Endodermal cell (in vitro differentiated cells): ENCODE measurements at regions not wholly inside any gene's neighbourhood (a gene's known extent, or its start where the extent isn't known, plus 50 kb on each side); places are given as distances from the start of the nearest gene placed in this dataset.

Source experiments
- DNase-seq: peaks from one replicate; pipeline ENCODE4 v3.0.0-alpha.2; 2017
- H3K27ac ChIP-seq: 2 replicates; pipeline ENCODE4 v1.5.1; 2013; ENCODE audit warnings: mild to moderate bottlenecking, low read depth, low read length, moderate library complexity
- H3K27me3 ChIP-seq: 2 replicates; pipeline ENCODE4 v1.6.1; 2013; ENCODE audit warnings: mild to moderate bottlenecking, low read length, moderate library complexity; ENCODE audit not compliant: insufficient read depth, control insufficient read depth, poor library complexity, severe bottlenecking
- H3K36me3 ChIP-seq: 2 replicates; pipeline ENCODE4 v1.7.0; 2013; ENCODE audit warnings: mild to moderate bottlenecking, low read length, moderate library complexity; ENCODE audit not compliant: control insufficient read depth, insufficient read depth
- H3K4me1 ChIP-seq: one replicate; pipeline ENCODE4 v1.7.0; 2013; ENCODE audit warnings: low read length; ENCODE audit not compliant: control insufficient read depth, insufficient read depth
- H3K4me3 ChIP-seq: 2 replicates; pipeline ENCODE4 v1.5.1; 2013; ENCODE audit warnings: mild to moderate bottlenecking, low read length, moderate library complexity
- H3K9ac ChIP-seq: 2 replicates; pipeline ENCODE4 v1.6.1; 2013; ENCODE audit warnings: mild to moderate bottlenecking, low read length, moderate library complexity; ENCODE audit not compliant: poor library complexity, severe bottlenecking; ENCODE audit errors: extremely low read depth
- H3K9me3 ChIP-seq: 2 replicates; pipeline ENCODE4 v1.6.1; 2013; ENCODE audit warnings: mild to moderate bottlenecking, low read length, moderate library complexity; ENCODE audit not compliant: control insufficient read depth
- H3K27ac Mint-ChIP-seq: 2 replicates; pipeline ENCODE4 v1.8.0; 2020; ENCODE audit warnings: mixed read lengths
- H3K27me3 Mint-ChIP-seq: 2 replicates; pipeline ENCODE4 v1.8.0; 2021; ENCODE audit warnings: mild to moderate bottlenecking, mixed read lengths; ENCODE audit not compliant: insufficient read depth
- H3K36me3 Mint-ChIP-seq: 2 replicates; pipeline ENCODE4 v1.8.0; 2020; ENCODE audit warnings: low read depth, mixed read lengths
- H3K4me1 Mint-ChIP-seq: 2 replicates; pipeline ENCODE4 v1.8.0; 2020; ENCODE audit warnings: mixed read lengths
- H3K4me3 Mint-ChIP-seq: 2 replicates; pipeline ENCODE4 v1.8.0; 2020; ENCODE audit warnings: mild to moderate bottlenecking, moderate library complexity, mixed read lengths
- H3K9me3 Mint-ChIP-seq: 2 replicates; pipeline ENCODE4 v1.8.0; 2020; ENCODE audit warnings: mild to moderate bottlenecking, mixed read lengths
- CTCF ChIP-seq: fragments of 200-600 bp; sonication (generic); conservative IDR thresholded peaks from 2 replicates; pipeline ENCODE4 v1.5.0; 2021; ENCODE audit warnings: antibody characterized with exemption, mild to moderate bottlenecking
- WGBS, 2 experiments: methylation state at CpG; one replicate each; pipeline versions ENCODE4 v1.1.5 to v1.1.7; 2013; ENCODE audit warnings: missing lambda C conversion rate in 2 of 2, mixed read lengths in 1 of 2; ENCODE audit not compliant: insufficient coverage in 1 of 2, insufficient read length in 1 of 2; 5-methylcytosine and 5-hydroxymethylcytosine counted together

- DNase-seq = no peak
- no peak overlapping the region for H3K27ac ChIP-seq
- no peak overlapping the region for H3K4me3 ChIP-seq
- no peaks in the 10 kb centered on the region for H3K27me3 Mint-ChIP-seq
- H3K36me3 ChIP-seq = no peaks in the 10 kb centered on the region
- no peak overlapping the region for H3K27ac Mint-ChIP-seq
- H3K4me1 ChIP-seq = no peaks in the 10 kb centered on the region
- no peak for TF ChIP-seq CTCF
- no peaks in the 10 kb centered on the region for H3K4me1 Mint-ChIP-seq
- no peak overlapping the region for H3K4me3 Mint-ChIP-seq
- H3K36me3 Mint-ChIP-seq = no peaks in the 10 kb centered on the region
- no peak overlapping the region for H3K9ac ChIP-seq
- peaks cover 14% of the 10 kb centered on the region for H3K9me3 Mint-ChIP-seq
- peaks cover 5% of the 10 kb centered on the region for H3K9me3 ChIP-seq
- WGBS, 2 experiments = 85% methylated on average over 1 of the region's 2 CpGs; no CpG with 5 or more reads in 1 of the 2 experiments
- H3K27me3 ChIP-seq = no peaks in the 10 kb centered on the region
These were observed 326.0 kb downstream of the CASP12 start for GRCh38 chr11:104572279-104572678.

- H3K27ac Mint-ChIP-seq = no peak overlapping the region
- no peaks in the 10 kb centered on the region for H3K27me3 Mint-ChIP-seq
- no peaks in the 10 kb centered on the region for H3K36me3 Mint-ChIP-seq
These were observed 328.1 kb downstream of the CASP12 start for GRCh38 chr11:104570078-104570701.

DNA sequence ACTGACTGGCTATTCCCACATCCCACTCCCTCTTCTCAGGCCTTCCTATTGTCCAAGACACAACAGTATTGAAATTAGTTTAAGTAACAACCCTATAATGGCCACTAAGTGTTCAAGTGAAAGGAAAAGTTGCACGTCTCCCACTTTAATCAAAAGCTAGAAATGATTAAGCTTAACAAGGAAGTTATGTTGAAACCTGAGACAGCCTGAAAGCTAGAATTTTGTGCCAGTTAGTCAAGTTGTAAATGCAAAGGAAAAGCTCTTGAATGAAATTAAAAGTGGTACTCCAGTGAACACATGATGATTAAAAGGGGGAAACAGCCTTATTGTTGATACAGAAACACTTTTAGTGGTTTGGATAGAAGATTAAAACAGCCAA lies 332.7 kb downstream of the CASP12 start:
- Histone ChIP-seq H3K4me1 (no peaks in the 10 kb centered on the region), H3K27ac (no peak overlapping the region), H3K27me3 (no peaks in the 10 kb centered on the region), H3K4me3 (no peak overlapping the region), H3K9me3 (no peaks in the 10 kb centered on the region), H3K9ac (no peak overlapping the region), H3K36me3 (no peaks in the 10 kb centered on the region)
- TF ChIP-seq CTCF = no peak
- Mint-ChIP-seq H3K9me3 (peaks cover 19% of the 10 kb centered on the region), H3K4me1 (no peaks in the 10 kb centered on the region), H3K4me3 (no peak overlapping the region), H3K36me3 (no peaks in the 10 kb centered on the region), H3K27me3 (no peaks in the 10 kb centered on the region), H3K27ac (no peak overlapping the region)
- 65 to 78% methylated on average over 1 of the region's 1 CpG for WGBS, 2 experiments
- no peak for DNase-seq

More at GRCh38 chr11:104570078-104570701, 328.1 kb downstream of the CASP12 start:
- Histone ChIP-seq H3K4me3 (no peak overlapping the region), H3K27me3 (no peaks in the 10 kb centered on the region), H3K4me1 (no peaks in the 10 kb centered on the region), H3K36me3 (no peaks in the 10 kb centered on the region), H3K9ac (no peak overlapping the region), H3K27ac (no peak overlapping the region), H3K9me3 (peaks cover 4% of the 10 kb centered on the region)
- H3K9me3 Mint-ChIP-seq = peaks cover 15% of the 10 kb centered on the region
- H3K4me3 Mint-ChIP-seq = no peak overlapping the region
- 94 to 100% methylated on average over 2 to 4 of the region's 4 CpGs for WGBS, 2 experiments
- DNase-seq = no peak
- no peak for TF ChIP-seq CTCF
- H3K4me1 Mint-ChIP-seq = no peaks in the 10 kb centered on the region
